Endodermal cell (in vitro differentiated cells): ENCODE measurements at regions not wholly inside any gene's neighbourhood (a gene's known extent, or its start where the extent isn't known, plus 50 kb on each side); places are given as distances from the start of the nearest gene placed in this dataset.

Source experiments
- DNase-seq: peaks from one replicate; pipeline ENCODE4 v3.0.0-alpha.2; 2017
- H3K27ac ChIP-seq: 2 replicates; pipeline ENCODE4 v1.5.1; 2013; ENCODE audit warnings: mild to moderate bottlenecking, low read depth, low read length, moderate library complexity
- H3K27me3 ChIP-seq: 2 replicates; pipeline ENCODE4 v1.6.1; 2013; ENCODE audit warnings: mild to moderate bottlenecking, low read length, moderate library complexity; ENCODE audit not compliant: insufficient read depth, control insufficient read depth, poor library complexity, severe bottlenecking
- H3K36me3 ChIP-seq: 2 replicates; pipeline ENCODE4 v1.7.0; 2013; ENCODE audit warnings: mild to moderate bottlenecking, low read length, moderate library complexity; ENCODE audit not compliant: control insufficient read depth, insufficient read depth
- H3K4me1 ChIP-seq: one replicate; pipeline ENCODE4 v1.7.0; 2013; ENCODE audit warnings: low read length; ENCODE audit not compliant: control insufficient read depth, insufficient read depth
- H3K4me3 ChIP-seq: 2 replicates; pipeline ENCODE4 v1.5.1; 2013; ENCODE audit warnings: mild to moderate bottlenecking, low read length, moderate library complexity
- H3K9ac ChIP-seq: 2 replicates; pipeline ENCODE4 v1.6.1; 2013; ENCODE audit warnings: mild to moderate bottlenecking, low read length, moderate library complexity; ENCODE audit not compliant: poor library complexity, severe bottlenecking; ENCODE audit errors: extremely low read depth
- H3K9me3 ChIP-seq: 2 replicates; pipeline ENCODE4 v1.6.1; 2013; ENCODE audit warnings: mild to moderate bottlenecking, low read length, moderate library complexity; ENCODE audit not compliant: control insufficient read depth
- H3K27ac Mint-ChIP-seq: 2 replicates; pipeline ENCODE4 v1.8.0; 2020; ENCODE audit warnings: mixed read lengths
- H3K27me3 Mint-ChIP-seq: 2 replicates; pipeline ENCODE4 v1.8.0; 2021; ENCODE audit warnings: mild to moderate bottlenecking, mixed read lengths; ENCODE audit not compliant: insufficient read depth
- H3K36me3 Mint-ChIP-seq: 2 replicates; pipeline ENCODE4 v1.8.0; 2020; ENCODE audit warnings: low read depth, mixed read lengths
- H3K4me1 Mint-ChIP-seq: 2 replicates; pipeline ENCODE4 v1.8.0; 2020; ENCODE audit warnings: mixed read lengths
- H3K4me3 Mint-ChIP-seq: 2 replicates; pipeline ENCODE4 v1.8.0; 2020; ENCODE audit warnings: mild to moderate bottlenecking, moderate library complexity, mixed read lengths
- H3K9me3 Mint-ChIP-seq: 2 replicates; pipeline ENCODE4 v1.8.0; 2020; ENCODE audit warnings: mild to moderate bottlenecking, mixed read lengths
- CTCF ChIP-seq: fragments of 200-600 bp; sonication (generic); conservative IDR thresholded peaks from 2 replicates; pipeline ENCODE4 v1.5.0; 2021; ENCODE audit warnings: antibody characterized with exemption, mild to moderate bottlenecking
- WGBS, 2 experiments: methylation state at CpG; one replicate each; pipeline versions ENCODE4 v1.1.5 to v1.1.7; 2013; ENCODE audit warnings: missing lambda C conversion rate in 2 of 2, mixed read lengths in 1 of 2; ENCODE audit not compliant: insufficient coverage in 1 of 2, insufficient read length in 1 of 2; 5-methylcytosine and 5-hydroxymethylcytosine counted together

DNA sequence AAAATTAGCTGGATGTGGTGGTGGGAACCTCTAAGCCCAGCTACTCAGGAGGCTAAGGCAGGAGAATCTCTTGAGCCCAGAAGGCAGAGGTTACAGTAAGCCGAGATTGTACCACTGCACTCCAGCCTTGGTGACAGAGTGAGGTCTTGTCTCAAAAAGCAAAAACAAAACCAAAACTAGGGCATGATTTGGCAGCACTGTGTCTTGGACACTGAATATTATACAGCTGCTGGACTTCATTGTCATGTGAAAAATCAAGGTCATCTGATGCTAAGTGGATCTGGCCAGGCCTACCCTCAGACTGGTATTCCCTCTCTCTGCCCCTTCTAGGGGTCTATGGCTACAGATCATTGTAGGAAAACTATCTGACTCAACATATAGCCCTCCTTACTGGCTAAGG lies 55.2 kb upstream of the MRPS6 start:
- Mint-ChIP-seq H3K36me3 (no peaks in the 10 kb centered on the region), H3K27ac (no peak overlapping the region), H3K4me3 (no peak overlapping the region), H3K4me1 (peaks cover 6% of the 10 kb centered on the region), H3K9me3 (peaks cover 19% of the 10 kb centered on the region), H3K27me3 (peaks cover 6% of the 10 kb centered on the region)
- H3K9me3 ChIP-seq, result peaks cover 10% of the 10 kb centered on the region
- H3K36me3 ChIP-seq, result no peaks in the 10 kb centered on the region
- no peak overlapping the region for H3K9ac ChIP-seq
- H3K4me1 ChIP-seq, result peaks cover 1% of the 10 kb centered on the region
- TF ChIP-seq CTCF, result no peak
- no peak overlapping the region for H3K27ac ChIP-seq
- no peaks in the 10 kb centered on the region for H3K27me3 ChIP-seq
- 97 to 100% methylated on average over 1 of the region's 1 CpG for WGBS, 2 experiments
- no peak for DNase-seq
- no peak overlapping the region for H3K4me3 ChIP-seq

DNA sequence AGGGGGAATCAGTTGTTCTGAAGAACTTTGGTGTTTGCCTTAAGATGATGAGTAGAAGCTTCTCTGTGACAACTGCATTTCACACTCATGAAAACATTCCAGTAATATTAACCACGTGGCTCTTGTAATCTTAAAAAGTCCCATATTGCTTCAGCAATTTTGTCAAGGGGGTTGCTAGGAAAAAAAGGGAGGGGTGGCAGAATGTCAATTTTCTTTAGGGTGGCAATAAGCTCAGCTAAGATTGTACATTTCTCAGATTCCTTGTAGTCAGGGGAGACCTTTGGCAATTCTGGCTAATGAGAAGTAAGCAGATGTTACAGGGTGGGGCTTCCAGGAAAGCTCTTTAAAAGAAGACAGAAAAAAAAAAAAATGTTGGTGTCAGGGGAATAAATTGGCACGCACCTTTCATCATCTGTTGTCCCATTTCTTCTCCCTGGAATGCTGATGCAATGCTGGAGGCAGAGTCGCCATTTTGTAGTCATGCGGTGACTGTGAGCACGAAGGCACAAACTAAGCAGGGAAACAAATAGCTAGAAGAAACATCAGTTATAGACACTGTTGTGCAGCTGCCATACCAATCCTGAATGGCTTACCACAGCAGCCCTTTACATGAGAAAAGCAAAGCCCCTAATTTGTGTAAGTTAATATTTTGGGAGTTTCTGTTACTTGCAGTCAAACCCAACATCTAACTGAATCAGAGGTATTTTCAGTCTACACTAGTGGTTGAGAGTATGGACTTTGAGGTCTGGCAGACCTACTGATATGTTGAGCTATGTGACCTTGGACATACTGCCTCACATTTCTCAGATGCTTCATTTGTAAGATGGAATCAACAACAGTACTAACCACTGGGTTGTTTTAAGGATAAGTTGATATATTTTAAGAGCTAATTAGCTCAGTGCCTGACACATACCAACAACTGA lies 56.1 kb upstream of the MRPS6 start:
- whole genome bisulfite sequencing, 2 experiments, result 92 to 100% methylated on average over 4 to 5 of the region's 5 CpGs
- H3K4me3 Mint-ChIP-seq, result no peak overlapping the region

DNA sequence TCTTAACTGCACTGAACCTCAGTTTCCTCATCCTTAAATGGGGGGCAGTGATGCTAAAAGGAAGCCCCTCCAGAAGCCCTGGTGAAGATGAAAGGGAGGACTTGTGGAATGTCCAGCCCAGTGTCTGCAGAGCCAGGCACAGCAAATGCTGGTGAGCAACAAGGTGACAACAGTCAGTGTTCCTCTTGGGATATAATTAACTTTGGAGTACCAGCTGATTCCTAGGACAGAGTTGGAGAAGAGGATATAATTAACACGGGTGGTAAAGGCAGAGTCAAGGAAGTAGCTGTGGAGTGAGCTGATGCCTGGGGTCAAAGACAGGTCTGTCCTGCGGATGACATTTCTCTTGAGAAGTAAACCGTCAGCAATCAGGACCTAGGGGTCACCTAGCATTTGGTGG lies 60.7 kb upstream of the MRPS6 start:
- Mint-ChIP-seq H3K36me3 (no peaks in the 10 kb centered on the region), H3K4me3 (no peak overlapping the region), H3K9me3 (peaks cover 34% of the 10 kb centered on the region), H3K27me3 (peaks cover 6% of the 10 kb centered on the region), H3K27ac (no peak overlapping the region), H3K4me1 (peaks cover 6% of the 10 kb centered on the region)
- Histone ChIP-seq H3K4me3 (no peak overlapping the region), H3K9me3 (no peaks in the 10 kb centered on the region), H3K4me1 (no peaks in the 10 kb centered on the region), H3K9ac (no peak overlapping the region), H3K27me3 (no peaks in the 10 kb centered on the region), H3K27ac (no peak overlapping the region), H3K36me3 (no peaks in the 10 kb centered on the region)
- DNase-seq, result no peak
- TF ChIP-seq CTCF, result no peak
- 92 to 100% methylated on average over 3 of the region's 3 CpGs for WGBS, 2 experiments

More for the DNA sequence above, 56.1 kb upstream of the MRPS6 start:
- Histone ChIP-seq H3K36me3 (no peaks in the 10 kb centered on the region), H3K9me3 (peaks cover 10% of the 10 kb centered on the region), H3K27me3 (no peaks in the 10 kb centered on the region), H3K4me3 (no peak overlapping the region), H3K9ac (no peak overlapping the region), H3K27ac (no peak overlapping the region), H3K4me1 (no peaks in the 10 kb centered on the region)
- TF ChIP-seq CTCF, result no peak
- Mint-ChIP-seq H3K27me3 (peaks cover 6% of the 10 kb centered on the region), H3K36me3 (no peaks in the 10 kb centered on the region), H3K9me3 (peaks cover 19% of the 10 kb centered on the region), H3K4me1 (peaks cover 6% of the 10 kb centered on the region), H3K27ac (no peak overlapping the region)
- no peak for DNase-seq
